ENCODE measurements at regions not wholly inside any gene's neighbourhood (a gene's known extent, or its start where the extent isn't known, plus 50 kb on each side); places are given as distances from the start of the nearest gene placed in this dataset.

- no peak for DNase-seq
- in situ Hi-C loops (cut with HindIII; ENCODE audit: low pct_ligation_motif_present, low pct_unique_long_range_greater_than_20kb, low sequenced_read_pairs) = no loop called here
Observed at GRCh38 chr17:68176718-68177117, 71.1 kb upstream of the AMZ2 start.

- no peak for DNase-seq
- in situ Hi-C loops (cut with HindIII; ENCODE audit: low pct_ligation_motif_present, low pct_unique_long_range_greater_than_20kb, low sequenced_read_pairs) = no loop called here
Observed at GRCh38 chr17:68178831-68179230, 69.0 kb upstream of the AMZ2 start.

GRCh38 chr17:68179236-68179925, 68.5 kb upstream of the AMZ2 start:
- in situ Hi-C loops (cut with HindIII; ENCODE audit: low pct_ligation_motif_present, low pct_unique_long_range_greater_than_20kb, low sequenced_read_pairs) = no loop called here
- DNase-seq = no peak

GRCh38 chr17:68179926-68180285, 67.9 kb upstream of the AMZ2 start:
- in situ Hi-C loops (cut with HindIII; ENCODE audit: low pct_ligation_motif_present, low pct_unique_long_range_greater_than_20kb, low sequenced_read_pairs) = no loop called here
- no peak for DNase-seq

DNA sequence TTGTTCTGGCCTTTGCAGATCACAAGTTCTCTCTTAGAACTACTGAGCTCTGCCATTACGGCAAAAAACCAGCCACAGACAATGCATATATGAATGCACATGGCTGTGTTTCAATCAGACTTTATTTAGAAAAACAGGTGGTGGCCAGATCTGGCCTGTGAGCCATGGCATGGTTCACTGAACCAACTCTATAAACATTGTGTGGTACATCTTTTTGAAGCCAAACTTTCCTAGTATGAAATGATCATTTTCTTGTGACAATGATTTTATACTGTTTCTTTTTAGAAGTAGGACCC, 65.9 kb upstream of the AMZ2 start:
- in situ Hi-C loops (cut with HindIII; ENCODE audit: low pct_ligation_motif_present, low pct_unique_long_range_greater_than_20kb, low sequenced_read_pairs) = no loop called here
- DNase-seq = peak; percentile 25

DNA sequence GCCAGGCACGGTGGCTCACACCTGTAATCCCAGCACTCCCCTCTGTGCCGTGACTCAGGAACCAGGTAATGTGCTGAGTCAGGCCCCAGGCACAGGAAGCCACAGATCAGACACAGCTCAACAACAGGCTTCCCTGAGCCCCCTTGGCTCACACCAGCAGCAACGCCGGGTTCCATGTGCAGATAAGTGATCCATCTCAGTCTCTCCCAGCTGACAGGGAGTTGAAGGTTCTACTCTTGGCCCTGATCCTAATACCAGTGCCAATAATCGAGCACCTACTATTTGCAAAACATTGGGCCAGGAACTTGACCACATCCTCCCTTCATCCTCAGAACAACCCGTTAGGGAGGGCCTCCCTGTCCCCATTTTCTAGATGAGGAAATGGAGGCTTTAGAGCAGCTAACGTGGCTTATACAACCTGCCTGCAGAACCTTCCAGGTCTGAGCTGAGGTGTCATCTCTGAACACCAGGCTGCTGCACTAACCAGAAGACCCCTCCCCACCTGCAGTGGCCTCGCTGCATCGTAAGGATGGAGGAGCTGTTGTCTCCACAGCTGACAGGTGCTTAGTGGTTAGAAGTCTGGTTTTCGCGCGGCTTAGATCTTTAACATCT, 64.8 kb upstream of the AMZ2 start:
- DNase-seq = no peak
- in situ Hi-C loops (cut with HindIII; ENCODE audit: low pct_ligation_motif_present, low pct_unique_long_range_greater_than_20kb, low sequenced_read_pairs) = no loop called here

GRCh38 chr17:68184141-68184571, 63.7 kb upstream of the AMZ2 start:
- in situ Hi-C loops (cut with HindIII; ENCODE audit: low pct_ligation_motif_present, low pct_unique_long_range_greater_than_20kb, low sequenced_read_pairs) = no loop called here
- DNase-seq = no peak

DNA sequence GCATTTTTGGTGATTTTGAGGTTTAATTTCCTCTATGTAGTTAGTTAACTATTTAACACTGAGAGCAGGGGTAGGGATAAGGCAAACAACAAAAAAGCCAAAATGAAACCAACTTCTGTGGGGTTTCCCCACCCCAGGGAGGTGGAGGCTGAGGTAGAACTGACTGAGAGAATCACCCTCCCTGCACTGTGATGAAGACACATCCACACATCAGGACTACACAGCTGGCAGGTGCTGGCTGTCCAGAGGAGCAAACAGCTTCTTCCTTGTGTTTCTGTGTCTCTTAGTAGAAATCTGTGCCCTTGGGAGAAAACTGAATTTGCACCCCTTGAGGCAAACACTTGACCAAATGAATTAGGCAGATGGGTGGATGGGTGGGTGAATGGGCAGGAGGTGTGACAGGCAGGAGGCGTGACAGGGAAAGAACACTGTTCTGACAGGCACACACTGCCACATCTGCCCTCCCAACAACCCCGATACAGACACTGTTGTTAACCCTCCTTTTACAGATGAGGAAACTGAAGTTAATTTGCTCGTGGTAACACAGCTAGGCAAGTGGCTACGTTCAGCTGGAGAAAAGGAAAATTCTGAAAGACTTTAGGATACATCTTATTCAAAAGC, 62.9 kb upstream of the AMZ2 start:
- in situ Hi-C loops (cut with HindIII; ENCODE audit: low pct_ligation_motif_present, low pct_unique_long_range_greater_than_20kb, low sequenced_read_pairs) = no loop called here
- no peak for DNase-seq

GRCh38 chr17:68185820-68186219, 62.0 kb upstream of the AMZ2 start:
- DNase-seq = no peak
- in situ Hi-C loops (cut with HindIII; ENCODE audit: low pct_ligation_motif_present, low pct_unique_long_range_greater_than_20kb, low sequenced_read_pairs) = no loop called here

DNA sequence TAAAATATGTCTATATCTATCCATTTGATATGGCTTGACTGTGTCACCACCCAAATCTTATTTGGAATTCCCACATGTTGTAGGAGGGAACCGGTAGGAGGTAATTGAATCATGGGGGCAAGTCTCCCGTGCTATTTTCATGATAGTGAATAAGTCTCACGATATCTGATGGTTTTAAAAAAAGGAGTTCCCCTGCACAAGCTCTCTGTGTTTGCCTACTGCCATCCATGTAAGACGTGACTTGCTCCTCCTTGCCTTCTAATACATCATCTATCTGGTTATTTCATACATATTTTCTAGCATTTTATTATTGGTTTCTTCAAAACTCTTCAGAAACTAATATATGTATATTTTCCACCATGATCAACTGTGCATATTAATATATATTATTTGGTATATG, 57.3 kb upstream of the AMZ2 start:
- no peak for DNase-seq
- in situ Hi-C loops (cut with HindIII; ENCODE audit: low pct_ligation_motif_present, low pct_unique_long_range_greater_than_20kb, low sequenced_read_pairs) = no loop called here

GRCh38 chr17:68195667-68196393, 52.0 kb upstream of the AMZ2 start:
- in situ Hi-C loops (cut with HindIII; ENCODE audit: low pct_ligation_motif_present, low pct_unique_long_range_greater_than_20kb, low sequenced_read_pairs) = no loop called here
- no peak for DNase-seq

DNA sequence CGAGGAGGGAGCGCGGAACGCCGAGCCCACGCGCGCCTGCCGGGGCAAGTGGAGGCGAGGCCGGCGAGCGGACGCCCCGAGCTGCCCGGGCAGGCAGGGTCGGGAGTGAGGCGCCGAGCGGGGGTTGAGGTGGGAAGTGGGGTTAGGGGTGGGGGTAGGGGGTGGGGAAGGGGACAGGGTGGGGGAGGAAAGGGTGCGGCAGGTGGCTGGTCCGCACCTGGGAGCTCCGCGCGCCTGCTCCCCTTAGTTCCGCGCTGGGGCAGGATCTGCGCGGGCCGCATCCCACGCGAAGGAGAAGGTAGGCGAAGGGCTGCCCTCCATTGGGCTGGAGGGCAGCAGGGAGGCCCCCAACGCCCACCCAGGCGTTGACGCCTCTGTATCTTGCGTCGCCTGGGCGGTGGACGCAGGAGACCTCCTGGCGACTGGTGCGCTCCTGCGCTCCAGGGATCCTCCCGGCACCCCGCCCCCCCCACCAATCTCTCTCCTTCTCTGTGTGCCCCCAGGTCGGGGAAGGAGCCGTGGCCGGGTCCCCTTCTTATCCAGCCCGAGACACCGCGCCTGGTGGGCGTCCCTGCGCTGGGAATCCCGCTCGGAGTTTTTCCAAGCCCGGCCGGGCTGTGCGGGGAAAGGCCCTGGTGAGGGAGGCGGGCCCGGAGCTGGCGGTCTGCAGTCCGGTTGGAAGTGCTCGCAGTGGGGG, 51.3 kb upstream of the AMZ2 start:
- in situ Hi-C loops (cut with HindIII; ENCODE audit: low pct_ligation_motif_present, low pct_unique_long_range_greater_than_20kb, low sequenced_read_pairs) = no loop called here
- peak; percentile 8 for DNase-seq

DNA sequence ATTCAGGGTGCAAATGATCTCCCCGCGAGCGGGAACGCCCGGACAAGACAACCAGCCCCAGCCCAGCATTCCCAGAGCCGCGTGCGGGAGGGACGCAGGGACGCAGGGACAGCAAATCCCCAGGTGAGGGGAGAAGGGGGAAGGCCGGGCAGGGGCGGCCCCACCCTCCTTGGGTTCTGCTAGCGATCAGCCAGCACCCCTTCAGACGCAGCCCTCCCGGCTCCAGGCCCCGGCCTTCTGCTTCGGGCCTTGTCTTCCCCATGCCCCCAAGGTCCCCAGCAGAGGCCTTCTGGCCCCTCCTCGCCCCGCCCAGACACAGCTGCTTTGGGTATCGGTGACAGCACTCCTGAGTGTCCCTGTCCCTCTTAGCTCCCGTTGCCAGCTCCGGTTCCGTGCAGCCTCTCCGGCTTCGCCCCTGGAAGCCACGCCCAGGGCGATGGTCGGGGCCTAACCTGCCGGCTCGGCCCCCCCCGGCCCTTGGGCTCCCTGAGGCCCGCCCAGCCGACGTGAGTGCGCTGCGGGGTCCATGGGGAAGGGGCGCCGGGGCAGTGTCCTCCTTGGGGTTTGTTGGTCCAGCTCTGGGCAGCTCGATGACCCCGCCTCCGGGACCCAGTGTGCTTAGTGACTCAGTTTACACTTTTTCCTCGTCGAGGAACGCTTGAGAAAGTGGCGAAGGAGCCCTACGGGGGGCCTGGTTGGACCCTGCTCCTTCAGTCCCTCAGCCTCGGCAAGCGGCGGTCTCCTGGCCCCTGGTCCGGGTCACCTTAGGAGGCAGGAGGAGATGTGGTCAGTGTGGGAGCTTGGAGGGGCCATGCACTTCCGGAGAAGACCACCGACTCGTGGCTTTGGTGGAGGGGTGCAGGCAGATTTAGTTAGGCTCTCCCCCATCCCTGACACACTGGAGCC, 50.5 kb upstream of the AMZ2 start:
- no peak for DNase-seq

GRCh38 chr17:68197997-68198930, 49.6 kb upstream of the AMZ2 start:
- DNase-seq = no peak
- in situ Hi-C loops (cut with HindIII; ENCODE audit: low pct_ligation_motif_present, low pct_unique_long_range_greater_than_20kb, low sequenced_read_pairs) = no loop called here

More for the DNA sequence above, 50.5 kb upstream of the AMZ2 start:
- in situ Hi-C loops (cut with HindIII; ENCODE audit: low pct_ligation_motif_present, low pct_unique_long_range_greater_than_20kb, low sequenced_read_pairs) = no loop called here
